NCI-H2107 treated with DMSO at 0.1 percent for 48 hours (cell line): ENCODE measurements at regions not wholly inside any gene's neighbourhood (a gene's known extent, or its start where the extent isn't known, plus 50 kb on each side); places are given as distances from the start of the nearest gene placed in this dataset.

Experiments used
- DNase-seq: peaks from one replicate; lab custom pipeline; 2025; ENCODE audit not compliant: unreplicated experiment; lab: John Stamatoyannopoulos, UW

GRCh38 chr2:139963863-139964355 lies 1183.7 kb upstream of the NXPH2 start:
- no peak for DNase-seq

GRCh38 chr2:139949242-139949972 lies 1169.2 kb upstream of the NXPH2 start:
- DNase-seq, result no peak

GRCh38 chr2:139946690-139947089 lies 1166.5 kb upstream of the NXPH2 start:
- no peak for DNase-seq

GRCh38 chr2:139940686-139941085 lies 1160.5 kb upstream of the NXPH2 start:
- no peak for DNase-seq

- no peak for DNase-seq
These were observed 1145.7 kb upstream of the NXPH2 start for GRCh38 chr2:139925903-139926302.

- DNase-seq, result no peak
These were observed 1143.9 kb upstream of the NXPH2 start for GRCh38 chr2:139924070-139924469.

GRCh38 chr2:139918982-139919381 lies 1138.8 kb upstream of the NXPH2 start:
- DNase-seq, result no peak

- no peak for DNase-seq
These were observed 1137.6 kb upstream of the NXPH2 start for GRCh38 chr2:139917690-139918384.

GRCh38 chr2:139916822-139917221 lies 1136.6 kb upstream of the NXPH2 start:
- no peak for DNase-seq

- DNase-seq, result no peak
These were observed 1131.0 kb upstream of the NXPH2 start for GRCh38 chr2:139911160-139911559.

- DNase-seq, result no peak
These were observed 1128.9 kb upstream of the NXPH2 start for GRCh38 chr2:139909136-139909535.

- DNase-seq, result no peak
These were observed 1125.4 kb upstream of the NXPH2 start for GRCh38 chr2:139905624-139906023.

- no peak for DNase-seq
These were observed 1111.4 kb upstream of the NXPH2 start for GRCh38 chr2:139891636-139892035.

GRCh38 chr2:139885921-139886498 lies 1105.8 kb upstream of the NXPH2 start:
- no peak for DNase-seq

GRCh38 chr2:139876964-139877363 lies 1096.8 kb upstream of the NXPH2 start:
- no peak for DNase-seq

GRCh38 chr2:139876321-139876720 lies 1096.1 kb upstream of the NXPH2 start:
- no peak for DNase-seq

- no peak for DNase-seq
These were observed 1092.3 kb upstream of the NXPH2 start for GRCh38 chr2:139872503-139872902.

- no peak for DNase-seq
These were observed 1091.8 kb upstream of the NXPH2 start for GRCh38 chr2:139872032-139872431.

GRCh38 chr2:139867601-139868226 lies 1087.5 kb upstream of the NXPH2 start:
- DNase-seq, result no peak

GRCh38 chr2:139864821-139865302 lies 1084.7 kb upstream of the NXPH2 start:
- DNase-seq, result no peak

- DNase-seq, result no peak
These were observed 1074.7 kb upstream of the NXPH2 start for GRCh38 chr2:139854769-139855483.
